ENCODE measurements at regions not wholly inside any gene's neighbourhood (a gene's known extent, or its start where the extent isn't known, plus 50 kb on each side); places are given as distances from the start of the nearest gene placed in this dataset.
"Not testable (repeated sequence)": the region's sequence is repeated elsewhere in the genome, so short reads cannot be mapped to it uniquely, and the experiment has no call there.

- not testable (repeated sequence) for DNase-seq (ENCODE audit: low read depth in 2 of 2)
Observed at GRCh38 chr1:234824836-234825235, 214.9 kb upstream of the IRF2BP2 start.

GRCh38 chr1:234823191-234824176, 213.5 kb upstream of the IRF2BP2 start:
- DNase-seq (ENCODE audit: low read depth in 2 of 2) = no peak

- no peak for DNase-seq (ENCODE audit: low read depth in 2 of 2)
Observed at GRCh38 chr1:234821840-234822239, 211.9 kb upstream of the IRF2BP2 start.

GRCh38 chr1:234820597-234820996, 210.6 kb upstream of the IRF2BP2 start:
- no peak for DNase-seq (ENCODE audit: low read depth in 2 of 2)

GRCh38 chr1:234819845-234820244, 209.9 kb upstream of the IRF2BP2 start:
- not testable (repeated sequence) for DNase-seq (ENCODE audit: low read depth in 2 of 2)

- DNase-seq (ENCODE audit: low read depth in 2 of 2) = not testable (repeated sequence)
Observed at GRCh38 chr1:234818040-234818387, 208.0 kb upstream of the IRF2BP2 start.

- not testable (repeated sequence) for DNase-seq (ENCODE audit: low read depth in 2 of 2)
Observed at GRCh38 chr1:234817313-234818039, 207.5 kb upstream of the IRF2BP2 start.

GRCh38 chr1:234816864-234817263, 206.9 kb upstream of the IRF2BP2 start:
- not testable (repeated sequence) for DNase-seq (ENCODE audit: low read depth in 2 of 2)

- DNase-seq (ENCODE audit: low read depth in 2 of 2) = not testable (repeated sequence)
Observed at GRCh38 chr1:234816186-234816851, 206.3 kb upstream of the IRF2BP2 start.

- not testable (repeated sequence) for DNase-seq (ENCODE audit: low read depth in 2 of 2)
Observed at GRCh38 chr1:234815295-234815815, 205.4 kb upstream of the IRF2BP2 start.

GRCh38 chr1:234814235-234814634, 204.3 kb upstream of the IRF2BP2 start:
- not testable (repeated sequence) for DNase-seq (ENCODE audit: low read depth in 2 of 2)

- not testable (repeated sequence) for DNase-seq (ENCODE audit: low read depth in 2 of 2)
Observed at GRCh38 chr1:234811824-234812223, 201.8 kb upstream of the IRF2BP2 start.

- not testable (repeated sequence) for DNase-seq (ENCODE audit: low read depth in 2 of 2)
Observed at GRCh38 chr1:234810726-234811125, 200.7 kb upstream of the IRF2BP2 start.

GRCh38 chr1:234809854-234810245, 199.9 kb upstream of the IRF2BP2 start:
- DNase-seq (ENCODE audit: low read depth in 2 of 2) = not testable (repeated sequence)

- DNase-seq (ENCODE audit: low read depth in 2 of 2) = not testable (repeated sequence)
Observed at GRCh38 chr1:234808943-234809853, 199.2 kb upstream of the IRF2BP2 start.

GRCh38 chr1:234808459-234808858, 198.5 kb upstream of the IRF2BP2 start:
- not testable (repeated sequence) for DNase-seq (ENCODE audit: low read depth in 2 of 2)

- not testable (repeated sequence) for DNase-seq (ENCODE audit: low read depth in 2 of 2)
Observed at GRCh38 chr1:234807705-234808104, 197.7 kb upstream of the IRF2BP2 start.

- DNase-seq (ENCODE audit: low read depth in 2 of 2) = not testable (repeated sequence)
Observed at GRCh38 chr1:234802586-234802985, 192.6 kb upstream of the IRF2BP2 start.

- DNase-seq (ENCODE audit: low read depth in 2 of 2) = not testable (repeated sequence)
Observed at GRCh38 chr1:234801636-234802035, 191.7 kb upstream of the IRF2BP2 start.

GRCh38 chr1:234801147-234801546, 191.2 kb upstream of the IRF2BP2 start:
- DNase-seq (ENCODE audit: low read depth in 2 of 2) = not testable (repeated sequence)

- DNase-seq (ENCODE audit: low read depth in 2 of 2) = not testable (repeated sequence)
Observed at GRCh38 chr1:234800563-234800962, 190.6 kb upstream of the IRF2BP2 start.

Data from stimulated activated CD4-positive, alpha-beta T cell treated with anti-CD3 and anti-CD28 coated beads, Interleukin-12 subunit alpha, Interleukin-12 subunit beta, amount 100 ng/mL, for 24 hours (primary cell).